Anterior cingulate cortex (tissue), 58 donors: ENCODE measurements at regions not wholly inside any gene's neighbourhood (a gene's known extent, or its start where the extent isn't known, plus 50 kb on each side); places are given as distances from the start of the nearest gene placed in this dataset.
A peak's percentile ranks its signal among the peaks of the same experiment; 100 is the strongest.

Experiments
- DNase-seq, 58 donors: peaks; one replicate each; lab custom pipeline; 2025; lab: John Stamatoyannopoulos, UW

- DNase-seq: no peak
These were observed 149.2 kb downstream of the RPS24 start for GRCh38 chr10:78182841-78183240.

GRCh38 chr10:78184851-78185692 is 151.4 kb downstream of the RPS24 start:
- peak in 14 of 58 donors; percentile 7 to 48 (median 17) for DNase-seq

- peak in 25 of 58 donors; percentile 5 to 62 (median 27) for DNase-seq
These were observed 152.0 kb downstream of the RPS24 start for GRCh38 chr10:78185693-78186055.

GRCh38 chr10:78186572-78186971 is 152.9 kb downstream of the RPS24 start:
- DNase-seq: no peak

- no peak for DNase-seq
These were observed 153.7 kb downstream of the RPS24 start for GRCh38 chr10:78187371-78187770.

- DNase-seq: no peak
These were observed 154.8 kb downstream of the RPS24 start for GRCh38 chr10:78188446-78188845.

GRCh38 chr10:78190051-78190825 is 156.6 kb downstream of the RPS24 start:
- DNase-seq: no peak

GRCh38 chr10:78191301-78191700 is 157.6 kb downstream of the RPS24 start:
- DNase-seq: no peak

GRCh38 chr10:78193189-78193588 is 159.5 kb downstream of the RPS24 start:
- no peak for DNase-seq

- no peak for DNase-seq
These were observed 160.4 kb downstream of the RPS24 start for GRCh38 chr10:78194050-78194449.

GRCh38 chr10:78194539-78195402 is 161.1 kb downstream of the RPS24 start:
- no peak for DNase-seq

GRCh38 chr10:78196396-78196795 is 162.7 kb downstream of the RPS24 start:
- no peak for DNase-seq

- no peak for DNase-seq
These were observed 163.3 kb downstream of the RPS24 start for GRCh38 chr10:78196964-78197363.

- no peak for DNase-seq
These were observed 164.1 kb downstream of the RPS24 start for GRCh38 chr10:78197628-78198272.

GRCh38 chr10:78199005-78199725 is 165.5 kb downstream of the RPS24 start:
- no peak for DNase-seq

- DNase-seq: no peak
These were observed 166.1 kb downstream of the RPS24 start for GRCh38 chr10:78199759-78200158.

GRCh38 chr10:78200686-78201085 is 167.0 kb downstream of the RPS24 start:
- DNase-seq: no peak

- DNase-seq: no peak
These were observed 168.7 kb downstream of the RPS24 start for GRCh38 chr10:78202386-78202785.
